ENCODE measurements at regions not wholly inside any gene's neighbourhood (a gene's known extent, or its start where the extent isn't known, plus 50 kb on each side); places are given as distances from the start of the nearest gene placed in this dataset.

GRCh38 chr3:176399193-176399592 is 798.1 kb downstream of the TBL1XR1 start:
- Histone ChIP-seq H3K9ac (ENCODE audit: control insufficient read depth, extremely low read depth, insufficient read depth, low read length) (no peak overlapping the region), H3K9me1 (ENCODE audit: control insufficient read depth, extremely low read depth, insufficient read depth, low read length) (no peaks in the 10 kb centered on the region), H4K20me1 (ENCODE audit: control insufficient read depth, extremely low read depth, insufficient read depth, low read length) (no peaks in the 10 kb centered on the region), H3K27me3 (ENCODE audit: control insufficient read depth, extremely low read depth, insufficient read depth, low read length) (no peaks in the 10 kb centered on the region), H3K4me2 (ENCODE audit: control insufficient read depth, extremely low read depth, insufficient read depth, low read depth, low read length) (no peak overlapping the region), H2AFZ (ENCODE audit: control insufficient read depth, low read length) (no peak overlapping the region), H3K27ac (ENCODE audit: control insufficient read depth, insufficient read depth, low read length) (no peak overlapping the region), H3K4me1 (ENCODE audit: control insufficient read depth, extremely low read depth, insufficient read depth, low read length) (no peaks in the 10 kb centered on the region), H3K4me3 (ENCODE audit: control insufficient read depth in 2 of 3, extremely low read depth in 1 of 3, insufficient read depth in 2 of 3, low read depth in 1 of 3, low read length in 3 of 3) (no peak overlapping the region), H3K36me3 (ENCODE audit: control insufficient read depth in 2 of 2, extremely low read depth in 1 of 2, insufficient read depth in 2 of 2, low read length in 2 of 2) (no peaks in the 10 kb centered on the region), H3K9me3 (ENCODE audit: control insufficient read depth, low read depth, low read length) (no peaks in the 10 kb centered on the region), H3K79me2 (ENCODE audit: control insufficient read depth, insufficient read depth, low read length) (no peaks in the 10 kb centered on the region)
- dilution Hi-C loops (cut with MboI; ENCODE audit: extremely low pct_ligation_motif_present, low sequenced_read_pairs), result no loop called here
- TF ChIP-seq CTCF (optimal IDR thresholded peaks at IDR 0.05 in 1 of 3, IDR thresholded peaks at IDR 0.05 in 1 of 3, conservative IDR thresholded peaks at IDR 0.05 in 1 of 3; ENCODE audit: extremely low read depth in 1 of 3, insufficient read depth in 2 of 3, low read length in 3 of 3), result no peak
- TF ChIP-seq EZH2 (IDR thresholded peaks at IDR 0.05; ENCODE audit: low read length), result no peak
- DNase-seq (ENCODE audit: low read depth, low spot score) (no peak), FAIRE-seq (no peak)

GRCh38 chr3:176395240-176395639 is 802.0 kb downstream of the TBL1XR1 start:
- no peak for FAIRE-seq
- no peak overlapping the region for H3K9ac ChIP-seq (ENCODE audit: control insufficient read depth, extremely low read depth, insufficient read depth, low read length)
- no peaks in the 10 kb centered on the region for H4K20me1 ChIP-seq (ENCODE audit: control insufficient read depth, extremely low read depth, insufficient read depth, low read length)
- no peak overlapping the region for H2AFZ ChIP-seq (ENCODE audit: control insufficient read depth, low read length)
- no peaks in the 10 kb centered on the region for H3K9me3 ChIP-seq (ENCODE audit: control insufficient read depth, low read depth, low read length)
- no peak for DNase-seq (ENCODE audit: low read depth, low spot score)
- no peak overlapping the region for H3K4me2 ChIP-seq (ENCODE audit: control insufficient read depth, extremely low read depth, insufficient read depth, low read depth, low read length)
- no peaks in the 10 kb centered on the region for H3K79me2 ChIP-seq (ENCODE audit: control insufficient read depth, insufficient read depth, low read length)
- dilution Hi-C loops (cut with MboI; ENCODE audit: extremely low pct_ligation_motif_present, low sequenced_read_pairs), result no loop called here
- no peaks in the 10 kb centered on the region for H3K4me1 ChIP-seq (ENCODE audit: control insufficient read depth, extremely low read depth, insufficient read depth, low read length)
- H3K27me3 ChIP-seq (ENCODE audit: control insufficient read depth, extremely low read depth, insufficient read depth, low read length), result no peaks in the 10 kb centered on the region
- H3K27ac ChIP-seq (ENCODE audit: control insufficient read depth, insufficient read depth, low read length), result no peak overlapping the region
- H3K9me1 ChIP-seq (ENCODE audit: control insufficient read depth, extremely low read depth, insufficient read depth, low read length), result no peaks in the 10 kb centered on the region
- no peaks in the 10 kb centered on the region for H3K36me3 ChIP-seq (ENCODE audit: control insufficient read depth in 2 of 2, extremely low read depth in 1 of 2, insufficient read depth in 2 of 2, low read length in 2 of 2)
- no peak overlapping the region for H3K4me3 ChIP-seq (ENCODE audit: control insufficient read depth in 2 of 3, extremely low read depth in 1 of 3, insufficient read depth in 2 of 3, low read depth in 1 of 3, low read length in 3 of 3)
- TF ChIP-seq CTCF (optimal IDR thresholded peaks at IDR 0.05 in 1 of 3, IDR thresholded peaks at IDR 0.05 in 1 of 3, conservative IDR thresholded peaks at IDR 0.05 in 1 of 3; ENCODE audit: extremely low read depth in 1 of 3, insufficient read depth in 2 of 3, low read length in 3 of 3) (no peak), EZH2 (IDR thresholded peaks at IDR 0.05; ENCODE audit: low read length) (no peak)
